ENCODE measurements at regions not wholly inside any gene's neighbourhood (a gene's known extent, or its start where the extent isn't known, plus 50 kb on each side); places are given as distances from the start of the nearest gene placed in this dataset.

DNA sequence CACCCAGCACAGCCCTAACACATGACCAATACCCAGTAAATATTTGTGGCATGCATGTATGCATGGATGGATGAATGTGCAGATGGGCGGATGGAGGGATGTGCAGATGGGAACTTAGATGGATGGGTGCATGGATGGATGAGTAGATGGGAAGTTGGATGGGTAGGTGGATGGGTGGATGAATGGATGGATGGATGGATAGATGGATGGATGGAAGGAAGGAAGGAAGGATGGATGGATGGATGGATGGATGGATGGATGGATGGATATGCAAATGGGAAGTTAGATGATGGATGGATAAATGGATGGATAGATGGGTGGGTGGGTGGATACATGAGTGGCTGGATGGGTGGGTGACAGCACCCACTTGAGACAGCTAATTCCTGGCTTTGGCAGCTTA is 193.2 kb upstream of the TNRC6C start:
- no peaks in the 10 kb centered on the region for H3K9me3 ChIP-seq (replicated peaks; ENCODE audit: control insufficient read depth, low read depth, low read length)
- WGBS (ENCODE audit: insufficient coverage), result 92% methylated on average over 1 of the region's 1 CpG
- H3K36me3 ChIP-seq (ENCODE audit: control insufficient read depth, insufficient read depth, low read length), result no peaks in the 10 kb centered on the region
- no peak overlapping the region for H3K27ac ChIP-seq (ENCODE audit: low read length)
- peaks cover 5% of the 10 kb centered on the region for H3K4me1 ChIP-seq (ENCODE audit: control insufficient read depth, insufficient read depth, low read length)
- no peak for DNase-seq
- no peak overlapping the region for H3K4me3 ChIP-seq (ENCODE audit: low read length)
- peaks cover 22% of the 10 kb centered on the region for H3K27me3 ChIP-seq (ENCODE audit: control insufficient read depth, insufficient read depth, low read length)

DNA sequence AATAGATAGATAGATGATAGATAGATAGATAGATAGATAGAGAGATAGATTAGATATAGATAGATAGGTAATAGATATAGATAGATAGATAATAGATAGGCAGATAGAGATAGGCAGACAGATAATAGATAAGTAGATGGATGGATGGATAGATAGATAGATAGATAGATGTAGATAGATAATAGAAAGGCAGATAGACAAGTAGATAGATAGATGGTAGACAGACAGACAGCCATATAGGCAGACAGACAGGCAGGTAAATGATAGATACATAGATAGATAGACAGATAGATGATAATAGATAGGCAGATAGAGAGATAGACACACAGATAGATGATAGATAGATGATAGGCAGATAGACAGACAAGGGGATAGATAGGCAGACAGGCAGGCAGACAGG is 191.4 kb upstream of the TNRC6C start:
- H3K4me3 ChIP-seq (ENCODE audit: low read length), result no peak overlapping the region
- H3K36me3 ChIP-seq (ENCODE audit: control insufficient read depth, insufficient read depth, low read length), result no peaks in the 10 kb centered on the region
- peaks cover 5% of the 10 kb centered on the region for H3K4me1 ChIP-seq (ENCODE audit: control insufficient read depth, insufficient read depth, low read length)
- no peak overlapping the region for H3K27ac ChIP-seq (ENCODE audit: low read length)
- H3K9me3 ChIP-seq (replicated peaks; ENCODE audit: control insufficient read depth, low read depth, low read length), result no peaks in the 10 kb centered on the region
- peaks cover 22% of the 10 kb centered on the region for H3K27me3 ChIP-seq (ENCODE audit: control insufficient read depth, insufficient read depth, low read length)
- DNase-seq, result no peak

GRCh38 chr17:77768248-77768852 is 190.2 kb upstream of the TNRC6C start:
- peaks cover 8% of the 10 kb centered on the region for H3K4me1 ChIP-seq (ENCODE audit: control insufficient read depth, insufficient read depth, low read length)
- 46% methylated on average over 10 of the region's 14 CpGs for WGBS (ENCODE audit: insufficient coverage)
- H3K9me3 ChIP-seq (replicated peaks; ENCODE audit: control insufficient read depth, low read depth, low read length), result no peaks in the 10 kb centered on the region
- H3K36me3 ChIP-seq (ENCODE audit: control insufficient read depth, insufficient read depth, low read length), result no peaks in the 10 kb centered on the region
- DNase-seq, result no peak
- no peak overlapping the region for H3K4me3 ChIP-seq (ENCODE audit: low read length)
- no peak overlapping the region for H3K27ac ChIP-seq (ENCODE audit: low read length)
- H3K27me3 ChIP-seq (ENCODE audit: control insufficient read depth, insufficient read depth, low read length), result peaks cover 25% of the 10 kb centered on the region

DNA sequence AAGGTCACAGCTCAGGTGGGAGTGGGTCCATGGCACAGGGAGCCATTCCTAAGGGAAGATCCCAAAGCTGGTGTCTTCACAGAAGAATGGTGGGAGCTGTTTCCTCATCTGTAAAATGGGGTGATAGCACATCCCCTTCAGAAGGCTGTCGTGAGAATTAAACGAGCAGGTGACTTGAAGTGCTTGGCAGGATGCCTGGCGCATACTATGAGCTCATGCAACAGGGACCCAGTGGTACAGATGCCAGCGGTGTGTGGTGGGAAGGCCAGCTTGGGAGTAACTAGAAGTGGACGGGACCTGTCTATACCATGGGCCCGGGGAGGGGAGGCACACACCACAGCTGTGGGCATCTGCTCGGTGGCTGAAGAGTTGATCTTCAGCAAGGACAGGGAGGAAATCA is 189.3 kb upstream of the TNRC6C start:
- Histone ChIP-seq H3K4me1 (ENCODE audit: control insufficient read depth, insufficient read depth, low read length) (peaks cover 8% of the 10 kb centered on the region), H3K9me3 (replicated peaks; ENCODE audit: control insufficient read depth, low read depth, low read length) (no peaks in the 10 kb centered on the region), H3K36me3 (ENCODE audit: control insufficient read depth, insufficient read depth, low read length) (no peaks in the 10 kb centered on the region), H3K27me3 (ENCODE audit: control insufficient read depth, insufficient read depth, low read length) (peaks cover 20% of the 10 kb centered on the region), H3K27ac (ENCODE audit: low read length) (no peak overlapping the region), H3K4me3 (ENCODE audit: low read length) (no peak overlapping the region)
- WGBS (ENCODE audit: insufficient coverage), result 83% methylated on average over 7 of the region's 7 CpGs
- no peak for DNase-seq

DNA sequence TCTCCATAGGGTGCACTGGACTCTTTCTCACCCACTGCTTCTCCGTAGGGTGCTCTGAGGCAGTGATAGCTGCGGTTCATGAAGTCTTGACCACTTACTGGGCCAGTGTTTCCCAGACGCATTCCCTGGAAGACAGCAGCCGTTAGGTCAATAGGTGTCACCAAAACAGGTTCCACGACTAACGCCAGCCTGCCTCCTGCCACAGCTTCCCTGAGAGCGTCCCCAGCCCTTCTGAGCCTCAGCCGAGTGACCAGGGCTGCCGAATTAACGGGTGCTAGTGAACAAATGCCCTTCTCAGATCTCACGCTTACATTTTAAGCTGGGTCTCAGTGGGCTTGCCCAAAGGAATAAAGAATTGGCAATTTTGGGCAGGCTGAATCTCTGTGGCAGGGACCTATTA is 188.7 kb upstream of the TNRC6C start:
- H3K27ac ChIP-seq (ENCODE audit: low read length), result no peak overlapping the region
- no peaks in the 10 kb centered on the region for H3K36me3 ChIP-seq (ENCODE audit: control insufficient read depth, insufficient read depth, low read length)
- peaks cover 8% of the 10 kb centered on the region for H3K4me1 ChIP-seq (ENCODE audit: control insufficient read depth, insufficient read depth, low read length)
- DNase-seq, result no peak
- 75% methylated on average over 11 of the region's 11 CpGs for WGBS (ENCODE audit: insufficient coverage)
- H3K9me3 ChIP-seq (replicated peaks; ENCODE audit: control insufficient read depth, low read depth, low read length), result no peaks in the 10 kb centered on the region
- H3K27me3 ChIP-seq (ENCODE audit: control insufficient read depth, insufficient read depth, low read length), result peaks cover 18% of the 10 kb centered on the region
- H3K4me3 ChIP-seq (ENCODE audit: low read length), result no peak overlapping the region

DNA sequence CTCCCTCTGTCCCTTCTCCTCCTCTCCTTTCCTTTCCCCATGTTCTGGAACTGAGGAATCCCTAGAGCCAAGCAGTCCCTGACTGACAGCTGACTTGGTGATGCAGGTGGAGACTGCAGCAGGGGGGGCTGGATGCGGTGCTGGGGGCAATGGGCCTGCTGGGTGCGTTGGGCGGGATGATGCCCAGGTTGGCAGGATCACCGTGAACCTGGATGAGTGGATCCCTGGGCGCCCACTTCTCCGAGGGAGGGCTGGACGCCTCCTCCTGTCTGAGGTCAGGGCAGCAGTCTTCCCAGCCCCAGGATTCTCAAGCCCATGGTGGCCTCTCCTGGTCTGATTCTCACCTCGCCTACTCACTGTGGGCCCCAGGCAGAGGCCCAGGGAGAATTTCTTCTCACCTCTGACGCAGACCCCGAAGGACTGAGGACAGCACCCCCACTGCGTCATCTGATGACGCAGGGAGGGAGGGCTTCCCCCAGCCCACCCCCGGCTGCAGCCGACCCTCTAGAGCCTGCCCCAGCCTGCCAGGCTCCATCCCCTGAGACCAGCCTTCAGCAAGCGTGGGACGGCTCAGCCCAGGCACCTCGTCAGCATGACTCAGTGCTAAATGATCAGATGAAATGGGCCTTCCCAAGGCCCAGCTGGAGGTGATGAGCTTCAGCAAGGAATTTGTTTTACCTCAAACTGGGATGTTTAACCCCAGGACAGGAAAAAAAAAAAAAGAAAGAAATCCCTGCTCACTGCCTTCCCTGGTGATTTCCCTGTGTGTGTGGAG is 188.0 kb upstream of the TNRC6C start:
- no peaks in the 10 kb centered on the region for H3K9me3 ChIP-seq (replicated peaks; ENCODE audit: control insufficient read depth, low read depth, low read length)
- no peak for DNase-seq
- no peak overlapping the region for H3K27ac ChIP-seq (ENCODE audit: low read length)
- H3K27me3 ChIP-seq (ENCODE audit: control insufficient read depth, insufficient read depth, low read length), result peaks cover 18% of the 10 kb centered on the region
- peaks cover 8% of the 10 kb centered on the region for H3K4me1 ChIP-seq (ENCODE audit: control insufficient read depth, insufficient read depth, low read length)
- H3K36me3 ChIP-seq (ENCODE audit: control insufficient read depth, insufficient read depth, low read length), result no peaks in the 10 kb centered on the region
- H3K4me3 ChIP-seq (ENCODE audit: low read length), result no peak overlapping the region
- 71% methylated on average over 14 of the region's 17 CpGs for WGBS (ENCODE audit: insufficient coverage)

- WGBS (ENCODE audit: insufficient coverage), result 83% methylated on average over 14 of the region's 14 CpGs
- H3K27ac ChIP-seq (ENCODE audit: low read length), result no peak overlapping the region
- DNase-seq, result no peak
Measured at GRCh38 chr17:77771145-77771544, 187.4 kb upstream of the TNRC6C start.

GRCh38 chr17:77771587-77771986 is 186.9 kb upstream of the TNRC6C start:
- no peak for DNase-seq
- no peak overlapping the region for H3K27ac ChIP-seq (ENCODE audit: low read length)
- H3K9me3 ChIP-seq (replicated peaks; ENCODE audit: control insufficient read depth, low read depth, low read length), result no peaks in the 10 kb centered on the region
- H3K4me3 ChIP-seq (ENCODE audit: low read length), result no peak overlapping the region
- 83% methylated on average over 7 of the region's 9 CpGs for WGBS (ENCODE audit: insufficient coverage)
- H3K4me1 ChIP-seq (ENCODE audit: control insufficient read depth, insufficient read depth, low read length), result peaks cover 8% of the 10 kb centered on the region
- H3K27me3 ChIP-seq (ENCODE audit: control insufficient read depth, insufficient read depth, low read length), result peaks cover 18% of the 10 kb centered on the region
- H3K36me3 ChIP-seq (ENCODE audit: control insufficient read depth, insufficient read depth, low read length), result no peaks in the 10 kb centered on the region

More at GRCh38 chr17:77771145-77771544, 187.4 kb upstream of the TNRC6C start:
- Histone ChIP-seq H3K4me3 (ENCODE audit: low read length) (no peak overlapping the region), H3K27me3 (ENCODE audit: control insufficient read depth, insufficient read depth, low read length) (peaks cover 18% of the 10 kb centered on the region), H3K9me3 (replicated peaks; ENCODE audit: control insufficient read depth, low read depth, low read length) (no peaks in the 10 kb centered on the region), H3K4me1 (ENCODE audit: control insufficient read depth, insufficient read depth, low read length) (peaks cover 8% of the 10 kb centered on the region), H3K36me3 (ENCODE audit: control insufficient read depth, insufficient read depth, low read length) (no peaks in the 10 kb centered on the region)

DNA sequence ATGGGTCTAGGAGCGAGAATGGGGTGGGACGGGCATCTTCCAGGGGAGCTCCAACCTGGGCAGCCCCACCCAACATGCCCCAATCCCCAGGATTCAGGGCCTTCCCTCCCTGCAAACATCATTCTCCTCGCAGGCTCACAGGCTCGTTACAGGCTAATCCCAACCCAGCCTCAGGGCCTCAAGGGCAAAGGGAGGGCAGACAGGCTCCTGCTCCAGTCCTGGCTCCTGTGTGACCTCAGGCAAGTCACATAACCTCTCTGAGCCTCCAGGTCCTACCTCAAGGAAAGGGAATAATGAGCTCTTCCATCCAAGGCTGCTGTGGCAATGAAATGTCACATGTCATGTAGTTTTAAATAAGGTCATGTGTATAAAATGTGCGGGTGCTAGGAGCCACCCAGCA is 186.5 kb upstream of the TNRC6C start:
- 100% methylated on average over 2 of the region's 5 CpGs for WGBS (ENCODE audit: insufficient coverage)
- Histone ChIP-seq H3K27me3 (ENCODE audit: control insufficient read depth, insufficient read depth, low read length) (peaks cover 18% of the 10 kb centered on the region), H3K4me1 (ENCODE audit: control insufficient read depth, insufficient read depth, low read length) (peaks cover 8% of the 10 kb centered on the region), H3K36me3 (ENCODE audit: control insufficient read depth, insufficient read depth, low read length) (no peaks in the 10 kb centered on the region), H3K27ac (ENCODE audit: low read length) (no peak overlapping the region), H3K4me3 (ENCODE audit: low read length) (no peak overlapping the region), H3K9me3 (replicated peaks; ENCODE audit: control insufficient read depth, low read depth, low read length) (no peaks in the 10 kb centered on the region)
- DNase-seq, result no peak

DNA sequence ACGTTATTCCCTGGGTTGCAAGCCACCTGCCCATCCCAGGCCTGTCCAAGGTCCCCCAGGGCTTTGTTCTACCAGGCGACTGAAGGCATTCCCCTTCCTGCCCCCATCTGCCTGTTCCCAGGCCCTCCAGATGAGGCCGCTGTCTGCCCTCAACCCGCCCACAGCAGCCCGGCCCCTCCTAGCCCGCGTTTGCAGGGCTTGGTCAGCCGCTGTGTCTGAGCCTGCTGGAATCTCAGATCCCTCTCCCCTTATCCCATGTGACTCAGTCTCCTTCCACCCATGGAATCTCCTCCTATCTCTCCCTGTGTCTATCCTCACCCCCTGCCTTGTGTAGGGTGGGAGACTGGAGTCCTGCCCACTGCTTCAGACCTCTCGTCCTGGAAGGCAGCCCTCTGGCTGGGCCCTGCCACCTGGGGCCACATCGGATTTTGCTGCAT is 186.0 kb upstream of the TNRC6C start:
- DNase-seq, result no peak
- Histone ChIP-seq H3K4me3 (ENCODE audit: low read length) (no peak overlapping the region), H3K27me3 (ENCODE audit: control insufficient read depth, insufficient read depth, low read length) (peaks cover 18% of the 10 kb centered on the region), H3K9me3 (replicated peaks; ENCODE audit: control insufficient read depth, low read depth, low read length) (no peaks in the 10 kb centered on the region), H3K27ac (ENCODE audit: low read length) (no peak overlapping the region), H3K36me3 (ENCODE audit: control insufficient read depth, insufficient read depth, low read length) (no peaks in the 10 kb centered on the region), H3K4me1 (ENCODE audit: control insufficient read depth, insufficient read depth, low read length) (peaks cover 8% of the 10 kb centered on the region)
- 25% methylated on average over 10 of the region's 10 CpGs for WGBS (ENCODE audit: insufficient coverage)

Measured in muscle of leg (tissue), 3 donors.